Retinal pigment epithelial cell (primary cell): ENCODE measurements at regions not wholly inside any gene's neighbourhood (a gene's known extent, or its start where the extent isn't known, plus 50 kb on each side); places are given as distances from the start of the nearest gene placed in this dataset.

Experiments
- DNase-seq: peaks from one replicate; pipeline ENCODE4 v3.0.0-alpha.2; 2010; ENCODE audit warnings: low read depth
- H3K4me3 ChIP-seq: 2 replicates; pipeline ENCODE4 v1.5.1; 2011; ENCODE audit warnings: mild to moderate bottlenecking, low read length, control low read depth, moderate library complexity
- TF ChIP-seq, protein P1 (sequence below): conservative IDR thresholded peaks from 2 replicates; pipeline ENCODE4 v1.5.1; 2011; ENCODE audit warnings: low read depth, low read length, control low read depth, inconsistent platforms

DNA sequence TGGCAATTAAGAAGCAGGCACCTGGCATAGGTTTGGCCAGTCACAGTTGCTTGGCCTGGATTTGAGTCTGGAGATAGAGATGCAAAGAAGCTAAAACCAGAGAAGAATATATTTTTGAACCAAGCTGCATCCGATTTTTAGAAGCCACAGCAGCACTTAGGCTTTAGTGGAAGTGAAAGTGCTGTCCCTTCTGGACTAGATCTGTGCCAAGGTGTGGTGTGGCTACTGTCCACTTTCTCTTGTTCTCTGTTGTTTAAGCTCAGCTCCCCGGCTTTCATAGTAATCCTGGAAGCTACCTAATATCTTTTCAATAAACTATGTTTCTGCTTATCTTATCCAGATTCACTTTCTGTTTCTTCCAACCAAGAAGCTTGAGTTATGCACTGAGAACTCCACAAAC is 183.4 kb upstream of the THRB start:
- TF ChIP-seq, protein P1, sequence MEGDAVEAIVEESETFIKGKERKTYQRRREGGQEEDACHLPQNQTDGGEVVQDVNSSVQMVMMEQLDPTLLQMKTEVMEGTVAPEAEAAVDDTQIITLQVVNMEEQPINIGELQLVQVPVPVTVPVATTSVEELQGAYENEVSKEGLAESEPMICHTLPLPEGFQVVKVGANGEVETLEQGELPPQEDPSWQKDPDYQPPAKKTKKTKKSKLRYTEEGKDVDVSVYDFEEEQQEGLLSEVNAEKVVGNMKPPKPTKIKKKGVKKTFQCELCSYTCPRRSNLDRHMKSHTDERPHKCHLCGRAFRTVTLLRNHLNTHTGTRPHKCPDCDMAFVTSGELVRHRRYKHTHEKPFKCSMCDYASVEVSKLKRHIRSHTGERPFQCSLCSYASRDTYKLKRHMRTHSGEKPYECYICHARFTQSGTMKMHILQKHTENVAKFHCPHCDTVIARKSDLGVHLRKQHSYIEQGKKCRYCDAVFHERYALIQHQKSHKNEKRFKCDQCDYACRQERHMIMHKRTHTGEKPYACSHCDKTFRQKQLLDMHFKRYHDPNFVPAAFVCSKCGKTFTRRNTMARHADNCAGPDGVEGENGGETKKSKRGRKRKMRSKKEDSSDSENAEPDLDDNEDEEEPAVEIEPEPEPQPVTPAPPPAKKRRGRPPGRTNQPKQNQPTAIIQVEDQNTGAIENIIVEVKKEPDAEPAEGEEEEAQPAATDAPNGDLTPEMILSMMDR: no peak
- no peak for DNase-seq
- no peak overlapping the region for H3K4me3 ChIP-seq

DNA sequence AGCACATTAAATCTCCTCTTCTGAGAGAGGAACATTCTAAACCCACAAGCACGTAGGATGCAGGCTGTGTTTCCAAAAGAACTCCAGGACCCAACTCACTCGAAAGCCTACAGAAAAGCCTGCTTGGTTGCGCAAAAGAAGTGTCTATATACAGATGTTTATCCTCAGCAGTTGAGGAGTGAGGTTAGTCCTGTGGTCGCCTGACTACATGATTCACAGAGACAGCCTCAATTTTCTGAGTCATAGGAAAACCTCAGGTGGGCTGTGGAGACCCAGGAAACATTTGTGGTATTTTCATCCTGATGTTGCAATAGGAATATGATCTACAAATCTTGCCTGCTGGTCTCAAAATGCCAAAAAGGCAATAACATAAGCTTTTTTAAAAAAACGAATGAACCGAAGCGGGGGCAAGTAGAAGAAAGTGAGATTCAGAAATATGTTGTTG is 183.8 kb upstream of the THRB start:
- no peak overlapping the region for H3K4me3 ChIP-seq
- TF ChIP-seq, protein P1: no peak
- DNase-seq: no peak

DNA sequence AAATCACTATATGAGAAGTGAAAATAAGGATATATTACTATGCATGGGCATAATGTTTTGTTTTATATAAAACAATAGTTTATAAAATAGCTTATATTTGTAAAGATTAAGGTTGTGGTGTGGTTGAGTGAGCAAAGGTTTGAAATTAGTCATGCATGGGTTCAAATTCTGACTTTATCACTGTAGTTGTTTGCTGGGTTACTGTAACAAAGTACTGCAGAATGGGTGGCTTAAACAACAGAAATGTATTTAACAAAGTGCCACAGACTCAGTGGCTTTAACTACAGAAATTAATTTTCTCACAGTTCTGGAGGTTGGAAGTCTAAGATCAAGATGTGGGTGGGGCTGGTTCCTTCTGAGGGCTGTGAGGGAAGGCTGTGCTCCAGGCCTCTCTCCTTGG is 184.8 kb upstream of the THRB start:
- TF ChIP-seq, protein P1: no peak
- DNase-seq: no peak
- H3K4me3 ChIP-seq: no peak overlapping the region

DNA sequence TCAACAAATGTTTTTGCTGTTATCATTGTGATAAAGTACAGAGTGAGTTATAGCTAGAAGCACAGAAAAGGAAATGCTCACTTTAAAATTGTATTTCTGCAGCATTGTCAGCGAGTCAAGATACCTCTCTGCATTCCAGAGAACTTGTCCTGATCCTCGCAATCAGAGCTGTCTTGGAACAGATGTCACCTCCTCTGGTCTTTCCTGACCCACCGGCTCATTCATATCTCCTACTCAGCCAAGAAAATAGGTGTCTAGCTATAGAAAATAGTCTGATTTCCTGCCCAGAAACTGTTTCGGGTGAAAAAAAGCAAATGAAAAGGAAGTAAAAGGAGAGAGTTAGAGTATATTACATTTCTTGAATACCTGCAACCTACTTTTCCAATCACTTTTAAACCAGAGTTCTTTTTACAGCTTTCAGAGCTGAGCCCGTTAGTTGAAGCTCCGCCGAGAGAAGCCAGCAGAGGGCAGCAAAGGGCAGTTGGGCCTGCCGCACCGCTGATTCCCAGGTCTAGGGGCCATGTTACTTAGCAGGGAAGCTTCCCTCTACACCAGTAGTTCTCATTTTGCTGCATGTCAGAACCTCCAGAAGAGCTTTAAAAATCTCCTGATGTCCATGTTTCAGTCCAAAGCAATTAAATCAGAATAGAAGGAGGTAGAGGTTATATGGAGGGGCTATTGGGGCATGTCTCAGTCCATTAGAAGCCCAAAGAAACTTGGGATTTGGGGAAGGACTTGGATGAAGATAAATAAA is 185.7 kb upstream of the THRB start:
- no peak overlapping the region for H3K4me3 ChIP-seq
- TF ChIP-seq, protein P1: peak; percentile 94
- no peak for DNase-seq

DNA sequence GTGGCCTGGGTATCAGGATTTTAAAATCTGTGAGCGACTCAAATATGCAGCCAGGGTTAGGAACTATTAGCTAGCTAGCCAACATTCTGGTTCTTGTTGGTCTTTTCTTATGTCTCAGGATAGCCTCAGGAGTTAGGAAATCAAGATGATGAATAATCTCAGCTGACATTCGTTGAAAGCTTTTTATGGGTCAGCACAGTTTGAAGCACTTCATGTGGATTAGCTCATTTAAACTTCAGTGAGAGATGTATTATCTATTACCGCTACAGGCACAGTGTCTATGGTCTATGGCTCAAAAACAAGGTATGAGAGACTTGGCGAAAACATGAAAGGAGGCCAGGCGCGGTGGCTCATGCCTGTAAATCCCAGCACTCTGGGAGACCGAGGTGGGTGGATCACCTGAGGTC is 187.5 kb upstream of the THRB start:
- no peak overlapping the region for H3K4me3 ChIP-seq
- TF ChIP-seq, protein P1: no peak
- no peak for DNase-seq

DNA sequence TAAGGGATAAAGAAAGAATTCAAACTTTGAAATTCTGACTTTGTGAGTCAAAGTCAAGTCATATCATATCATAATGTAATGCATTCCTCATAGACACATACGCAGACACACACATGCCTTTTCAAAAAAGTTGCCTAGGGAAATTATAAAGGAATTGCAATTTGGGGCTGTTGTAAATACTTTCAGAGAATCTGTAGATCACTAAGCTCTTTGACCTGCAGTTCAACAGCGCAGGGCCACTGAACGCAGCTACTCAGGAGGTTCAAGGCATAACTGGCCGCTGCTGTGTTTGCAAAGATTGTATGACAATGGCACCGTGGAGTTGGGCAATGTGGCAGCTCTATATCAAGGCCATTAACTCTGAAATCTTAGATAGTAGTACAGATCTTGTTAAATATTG is 188.4 kb upstream of the THRB start:
- no peak for DNase-seq
- TF ChIP-seq, protein P1: no peak
- H3K4me3 ChIP-seq: no peak overlapping the region
